AG09309 (cell line): ENCODE measurements at regions not wholly inside any gene's neighbourhood (a gene's known extent, or its start where the extent isn't known, plus 50 kb on each side); places are given as distances from the start of the nearest gene placed in this dataset.

Experiments
- DNase-seq: peaks from one replicate; pipeline ENCODE4 v3.0.0-alpha.2; 2010; ENCODE audit warnings: low read depth
- H3K4me3 ChIP-seq: 2 replicates; pipeline ENCODE4 v1.5.1; 2011; ENCODE audit warnings: mild to moderate bottlenecking, low read depth, low read length, moderate library complexity; ENCODE audit not compliant: control insufficient read depth
- CTCF ChIP-seq: IDR thresholded peaks from 2 replicates; pipeline ENCODE4 v1.5.1; 2011; ENCODE audit warnings: mild to moderate bottlenecking, low read depth, low read length, inconsistent platforms; ENCODE audit not compliant: insufficient read depth, control insufficient read depth; ENCODE audit errors: missing control alignments

GRCh38 chr18:61756244-61756643 lies 136.6 kb downstream of the RNF152 start:
- TF ChIP-seq CTCF = no peak
- no peak overlapping the region for H3K4me3 ChIP-seq
- no peak for DNase-seq

GRCh38 chr18:61755555-61755954 lies 137.3 kb downstream of the RNF152 start:
- no peak overlapping the region for H3K4me3 ChIP-seq
- TF ChIP-seq CTCF = no peak
- DNase-seq = no peak

- no peak for TF ChIP-seq CTCF
These were observed 138.7 kb downstream of the RNF152 start for GRCh38 chr18:61754039-61754583.

GRCh38 chr18:61753373-61753772 lies 139.4 kb downstream of the RNF152 start:
- DNase-seq = no peak

More at GRCh38 chr18:61754039-61754583, 138.7 kb downstream of the RNF152 start:
- no peak overlapping the region for H3K4me3 ChIP-seq
- no peak for DNase-seq

GRCh38 chr18:61752973-61753372 lies 139.8 kb downstream of the RNF152 start:
- no peak for TF ChIP-seq CTCF
- DNase-seq = no peak
- H3K4me3 ChIP-seq = no peak overlapping the region

More at GRCh38 chr18:61753373-61753772, 139.4 kb downstream of the RNF152 start:
- TF ChIP-seq CTCF = no peak
- no peak overlapping the region for H3K4me3 ChIP-seq

- no peak for TF ChIP-seq CTCF
- H3K4me3 ChIP-seq = no peak overlapping the region
- no peak for DNase-seq
These were observed 141.8 kb downstream of the RNF152 start for GRCh38 chr18:61750840-61751668.
